HG03039 (cell line): ENCODE measurements at regions not wholly inside any gene's neighbourhood (a gene's known extent, or its start where the extent isn't known, plus 50 kb on each side); places are given as distances from the start of the nearest gene placed in this dataset.
"Not testable (repeated sequence)": the region's sequence is repeated elsewhere in the genome, so short reads cannot be mapped to it uniquely, and the experiment has no call there.

Experiments used
- ATAC-seq: cut with Tn5 transposase; IDR thresholded peaks from one replicate; pipeline ENCODE4 v1.9.1; 2021; ENCODE audit warnings: mild to moderate bottlenecking, moderate library complexity; ENCODE audit not compliant: unreplicated experiment

DNA sequence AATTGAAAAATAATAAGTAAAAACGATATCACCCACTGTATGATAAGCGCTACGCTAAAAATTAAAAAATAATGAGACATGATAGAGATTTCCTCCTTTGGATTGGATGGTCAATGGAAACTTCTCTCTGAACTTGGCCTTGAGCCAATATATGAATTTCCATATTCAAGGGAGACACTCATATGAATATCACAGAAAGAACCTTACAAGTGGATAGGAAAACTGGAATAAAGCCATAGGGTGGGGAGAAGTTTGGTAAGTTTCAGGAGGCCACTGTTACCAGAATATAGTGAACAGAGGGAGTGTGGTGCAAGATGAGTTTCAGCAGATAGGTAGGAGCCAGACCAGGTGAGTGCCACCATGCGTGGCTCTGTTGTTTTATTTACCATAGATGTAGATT lies 147.2 kb downstream of the SEM1 start:
- no peak for ATAC-seq

DNA sequence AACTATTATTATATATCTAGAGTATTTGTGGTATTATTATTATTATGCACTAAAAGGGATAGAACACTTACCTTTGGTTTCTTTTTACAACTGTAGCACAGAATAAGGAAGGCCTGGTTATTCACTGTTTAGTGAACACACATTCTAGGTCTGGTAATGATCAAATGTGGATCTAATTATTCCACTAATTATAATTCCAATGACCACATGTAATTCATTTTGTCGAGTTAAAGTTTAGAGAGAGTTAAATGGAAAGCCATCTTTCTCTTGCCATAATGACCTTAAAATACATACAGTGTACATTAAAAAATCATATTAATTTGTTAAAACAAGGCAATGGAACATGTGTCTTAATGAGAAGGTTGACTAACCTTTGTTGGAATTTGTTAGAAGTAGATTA lies 147.8 kb downstream of the SEM1 start:
- ATAC-seq, result no peak

DNA sequence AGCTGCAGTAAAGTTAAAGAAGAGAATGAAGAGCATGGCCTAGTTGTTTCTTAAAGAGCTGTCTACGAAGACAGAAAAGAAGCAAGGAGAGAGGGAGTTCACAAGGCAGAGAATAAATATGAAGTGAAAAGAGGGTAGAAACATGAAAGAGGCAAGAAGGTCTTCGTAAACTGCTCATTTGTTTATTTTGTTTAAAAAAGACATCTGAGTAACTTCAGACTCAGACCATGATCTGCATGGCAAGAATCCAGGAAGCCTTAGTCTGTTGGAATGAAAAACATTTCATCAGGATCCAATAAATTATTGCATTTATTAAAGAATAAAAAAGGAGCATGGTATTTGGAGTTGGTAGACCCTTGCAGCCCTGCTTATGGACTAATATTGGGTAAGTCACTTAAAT lies 151.1 kb downstream of the SEM1 start:
- ATAC-seq, result no peak

DNA sequence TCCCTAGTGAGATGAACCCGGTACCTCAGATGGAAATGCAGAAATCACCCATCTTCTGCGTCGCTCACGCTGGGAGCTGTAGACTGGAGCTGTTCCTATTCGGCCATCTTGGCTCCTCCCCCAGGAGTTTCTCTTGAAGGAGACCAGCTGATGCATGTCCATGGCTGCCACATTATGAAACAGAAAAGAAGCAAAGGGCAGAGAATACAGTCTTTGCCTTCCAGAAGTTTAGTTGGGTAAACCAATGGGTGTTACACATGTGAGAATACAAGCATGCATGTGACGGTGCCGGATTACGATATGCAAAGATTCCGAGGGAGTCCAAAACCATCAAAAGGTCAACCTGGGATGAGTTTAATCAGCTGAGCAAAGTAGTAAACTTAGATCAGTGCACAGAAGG lies 151.6 kb downstream of the SEM1 start:
- ATAC-seq, result no peak

DNA sequence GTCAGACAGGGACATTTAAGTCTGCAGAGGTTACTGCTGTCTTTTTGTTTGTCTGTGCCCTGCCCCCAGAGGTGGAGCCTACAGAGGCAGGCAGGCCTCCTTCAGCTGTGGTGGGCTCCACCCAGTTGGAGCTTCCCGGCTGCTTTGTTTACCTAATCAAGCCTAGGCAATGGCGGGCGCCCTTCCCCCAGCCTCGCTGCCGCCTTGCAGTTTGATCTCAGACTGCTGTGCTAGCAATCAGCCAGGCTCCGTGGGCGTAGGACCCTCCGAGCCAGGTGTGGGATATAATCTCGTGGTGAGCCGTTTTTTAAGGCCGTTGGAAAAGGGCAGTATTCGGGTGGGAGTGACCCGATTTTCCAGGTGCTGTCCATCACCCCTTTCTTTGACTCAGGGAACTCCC lies 152.0 kb downstream of the SEM1 start:
- ATAC-seq, result not testable (repeated sequence)

DNA sequence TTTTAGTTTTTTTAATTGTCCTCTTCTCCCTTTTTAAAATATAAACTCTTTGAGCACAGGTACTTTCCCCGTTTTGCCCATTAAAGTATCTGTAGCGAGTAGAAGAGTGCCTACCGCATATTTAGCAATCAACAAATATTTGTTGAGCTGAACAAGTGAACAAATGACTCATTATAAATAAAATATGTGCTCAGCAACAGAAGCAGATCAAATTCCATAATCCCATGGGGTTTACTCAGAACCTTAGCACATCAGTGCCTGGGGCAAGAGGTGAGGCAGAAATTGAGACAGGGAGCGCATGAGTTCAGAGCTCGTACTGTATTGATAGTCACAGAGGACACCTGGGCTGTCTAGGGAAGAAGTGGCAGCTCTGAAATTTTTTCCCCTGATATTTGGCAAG lies 161.0 kb downstream of the SEM1 start:
- no peak for ATAC-seq

DNA sequence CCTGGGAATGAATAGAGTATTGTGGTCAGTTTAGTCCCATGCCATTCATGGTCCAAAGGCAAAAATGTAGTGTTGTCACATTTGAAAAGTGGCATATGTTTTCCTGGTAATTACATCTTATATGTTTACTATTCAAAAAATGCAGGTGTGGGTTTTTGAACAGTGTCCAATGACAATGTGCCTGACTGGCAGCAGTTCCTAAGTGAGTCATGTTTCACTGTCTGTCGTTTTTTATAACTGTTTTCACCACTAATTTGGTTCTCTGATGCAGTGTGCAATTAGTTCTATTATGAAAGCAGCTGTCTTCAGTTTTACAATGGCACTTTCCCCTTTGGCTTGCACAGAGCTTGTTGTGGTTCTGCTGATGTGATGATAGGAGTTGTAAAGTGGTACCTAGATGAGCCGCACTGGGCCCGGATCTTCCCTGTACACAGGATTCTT lies 162.3 kb downstream of the SEM1 start:
- ATAC-seq, result no peak

DNA sequence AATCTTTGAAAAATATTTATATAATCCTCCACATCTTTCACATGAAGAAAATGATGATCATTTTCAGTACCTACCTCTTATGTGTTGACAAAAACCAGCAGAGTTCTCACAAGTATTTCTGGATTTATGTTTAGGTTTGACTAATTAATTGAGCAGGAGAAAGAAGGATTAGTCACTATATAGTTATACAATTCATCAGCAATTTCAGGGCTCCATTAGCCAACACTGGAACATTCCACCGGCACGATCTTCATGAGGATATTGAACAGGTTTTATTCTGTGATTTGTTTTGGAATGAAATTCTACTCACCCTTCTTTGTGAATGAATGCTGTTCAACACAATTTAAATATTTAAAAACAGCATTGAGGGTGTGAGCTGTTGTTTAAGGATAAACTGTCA lies 163.2 kb downstream of the SEM1 start:
- ATAC-seq, result no peak

DNA sequence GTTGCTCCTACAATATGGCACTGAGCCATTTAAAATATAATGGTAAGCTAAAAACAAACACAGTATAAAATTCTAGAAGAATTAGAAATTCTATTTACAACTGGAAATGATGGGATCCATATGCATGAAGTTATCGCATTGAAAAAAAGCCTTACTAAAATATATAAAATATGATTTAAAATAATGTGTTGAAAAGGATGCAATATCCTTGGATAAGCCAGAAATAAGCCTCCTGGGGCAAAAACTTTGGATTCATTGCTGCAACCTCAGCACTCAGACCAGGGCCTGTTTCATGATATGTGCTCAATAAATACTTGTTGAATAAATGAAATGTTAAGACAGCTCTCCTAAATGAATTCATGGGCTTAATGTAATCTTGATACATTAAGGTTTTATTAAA lies 170.2 kb downstream of the SEM1 start:
- ATAC-seq, result no peak

DNA sequence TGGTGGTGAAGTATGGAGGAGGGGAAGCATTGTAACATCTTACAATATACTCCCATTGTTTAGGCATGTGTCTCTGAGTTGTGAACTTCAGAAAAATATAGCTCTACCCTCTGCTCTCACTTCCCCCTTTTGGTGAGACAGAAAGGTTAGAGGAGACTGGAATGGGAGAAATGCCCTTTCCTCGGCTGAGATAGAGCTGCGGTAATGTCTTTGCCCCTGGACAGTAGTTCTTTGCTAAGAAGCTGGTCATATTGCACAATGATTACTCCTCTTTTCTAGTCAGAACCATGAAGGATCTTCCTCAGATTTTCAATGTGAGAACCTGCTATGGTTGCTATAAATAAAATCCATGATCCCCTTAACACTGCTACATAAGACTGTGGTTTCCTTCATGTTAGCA lies 171.0 kb downstream of the SEM1 start:
- ATAC-seq, result no peak

DNA sequence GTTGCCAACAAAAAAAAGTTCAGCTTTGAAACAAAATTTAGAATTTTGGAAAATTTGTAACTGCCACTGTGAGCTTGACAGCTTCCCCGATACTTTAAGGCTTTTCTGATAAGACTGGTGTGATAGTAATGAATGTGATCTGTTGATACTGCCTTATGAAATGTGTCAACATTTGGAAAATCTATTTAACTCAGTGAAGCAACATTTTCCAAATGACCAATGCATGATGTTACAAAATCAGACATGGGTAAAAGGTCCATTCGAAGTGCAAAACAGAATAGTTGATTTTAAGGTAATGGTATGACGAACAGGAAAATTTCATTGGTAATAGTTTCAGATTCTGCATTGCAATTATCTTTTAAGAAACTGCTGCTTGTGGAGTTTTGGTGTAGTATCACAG lies 175.4 kb downstream of the SEM1 start:
- no peak for ATAC-seq

DNA sequence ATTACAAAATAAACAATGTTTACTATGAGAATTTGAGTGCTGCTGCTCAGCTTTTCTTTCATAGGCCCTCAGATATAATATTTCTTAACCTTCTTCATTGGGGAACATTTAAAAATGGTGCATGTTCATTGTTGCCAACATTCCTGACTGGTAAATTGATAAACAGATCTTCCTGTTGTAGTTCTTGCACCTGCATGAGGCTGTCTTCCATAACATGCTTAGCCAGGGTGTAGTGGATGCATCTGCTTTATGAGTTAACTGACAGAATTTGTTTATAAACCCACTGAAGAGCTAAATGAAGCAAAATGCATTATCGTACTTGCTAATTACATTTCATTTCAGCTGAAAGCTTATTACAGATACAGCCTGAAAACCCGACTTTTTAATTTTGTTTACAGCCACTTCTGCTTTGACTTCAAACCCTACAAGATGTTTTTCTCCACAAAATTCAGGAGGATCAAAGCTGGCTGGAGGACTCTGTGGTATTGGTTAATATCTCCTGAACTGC lies 177.2 kb downstream of the SEM1 start:
- no peak for ATAC-seq

DNA sequence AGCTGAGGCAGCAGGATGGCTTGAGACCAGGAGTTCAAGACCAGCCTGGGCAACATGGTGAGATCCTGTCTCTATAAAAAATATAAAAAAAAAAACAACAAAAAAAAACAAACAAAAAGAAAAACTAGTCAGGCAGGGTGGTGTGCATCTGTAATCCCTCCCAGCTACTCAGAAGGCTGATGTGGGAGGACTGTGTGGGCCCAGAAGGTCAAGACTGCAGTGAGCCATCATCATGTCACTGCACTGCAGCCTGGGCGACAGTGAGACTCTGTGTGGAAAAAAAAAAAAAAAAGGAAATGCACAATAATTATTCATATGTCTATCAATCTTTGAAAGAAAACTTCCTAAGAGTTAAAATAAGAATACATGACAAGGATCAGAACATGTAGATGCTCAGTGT lies 178.3 kb downstream of the SEM1 start:
- ATAC-seq, result no peak

DNA sequence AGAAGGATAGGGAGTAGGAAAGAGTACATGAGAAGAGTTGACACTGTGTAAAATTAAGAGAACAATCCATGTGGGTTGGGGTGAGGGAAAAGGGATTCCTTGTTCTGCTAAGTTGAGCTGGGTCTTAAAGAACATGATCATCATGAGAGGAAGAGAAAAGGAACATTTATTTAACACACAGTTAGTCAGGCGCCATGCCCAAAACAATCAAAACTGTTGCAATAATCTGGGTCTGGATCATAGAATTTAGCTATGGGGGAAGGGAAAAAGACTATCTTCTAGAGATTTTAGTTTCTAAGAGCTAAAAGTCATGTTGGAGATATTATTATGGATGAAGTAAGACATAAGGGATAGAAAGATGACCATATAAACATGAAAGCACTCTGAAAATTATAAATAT lies 178.9 kb downstream of the SEM1 start:
- no peak for ATAC-seq

DNA sequence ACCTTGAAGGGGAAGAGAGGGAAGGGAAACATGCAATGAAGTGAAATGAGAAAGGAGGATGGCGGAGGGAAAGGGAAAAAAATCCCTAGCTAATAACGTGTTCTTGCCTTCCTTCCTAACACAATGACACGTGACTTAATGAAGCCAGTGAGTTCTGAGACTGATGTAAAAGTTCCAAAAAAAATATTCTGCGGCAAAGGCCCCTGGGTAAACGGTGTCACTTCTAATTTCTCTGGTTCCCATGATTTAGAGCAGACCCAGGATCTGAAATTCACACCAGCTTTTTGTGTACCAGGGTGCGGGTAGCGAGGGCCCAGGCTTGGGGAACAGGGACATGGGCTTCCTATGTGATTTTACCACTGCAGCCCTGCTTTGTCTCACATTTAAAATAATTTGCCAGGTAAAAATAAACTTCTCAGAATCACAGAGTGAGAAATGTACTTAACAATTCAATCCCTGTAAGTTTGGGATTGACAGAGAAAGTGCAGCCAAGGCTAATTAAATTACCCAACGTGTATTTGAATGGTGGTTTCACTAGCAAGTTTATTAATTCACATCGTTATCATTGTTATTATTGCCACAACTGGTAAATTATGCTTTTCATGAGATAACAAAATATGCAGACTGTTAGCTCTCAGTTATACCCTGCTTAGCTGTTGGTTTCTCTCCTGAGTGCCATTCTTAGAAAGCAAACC lies 182.4 kb downstream of the SEM1 start:
- no peak for ATAC-seq

DNA sequence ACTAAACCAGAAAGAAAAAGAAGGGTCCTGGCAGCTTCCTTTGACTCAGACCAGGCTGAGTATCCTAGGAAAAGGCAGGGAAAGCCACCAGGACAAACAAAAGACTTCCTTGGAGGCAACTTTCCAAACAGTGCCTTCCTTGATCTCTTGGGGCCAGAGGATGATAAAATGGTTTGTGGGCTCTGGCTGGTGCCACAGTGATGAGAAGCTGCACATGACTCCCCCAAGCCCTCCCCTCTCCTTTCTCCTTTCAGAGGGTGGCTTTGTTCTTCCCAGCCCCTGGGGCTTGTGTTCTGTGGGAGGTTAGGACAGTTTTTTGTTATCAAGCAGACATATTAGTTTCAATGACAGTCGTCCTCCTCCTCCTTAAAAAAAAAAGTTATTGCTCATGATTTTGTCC lies 183.2 kb downstream of the SEM1 start:
- no peak for ATAC-seq

DNA sequence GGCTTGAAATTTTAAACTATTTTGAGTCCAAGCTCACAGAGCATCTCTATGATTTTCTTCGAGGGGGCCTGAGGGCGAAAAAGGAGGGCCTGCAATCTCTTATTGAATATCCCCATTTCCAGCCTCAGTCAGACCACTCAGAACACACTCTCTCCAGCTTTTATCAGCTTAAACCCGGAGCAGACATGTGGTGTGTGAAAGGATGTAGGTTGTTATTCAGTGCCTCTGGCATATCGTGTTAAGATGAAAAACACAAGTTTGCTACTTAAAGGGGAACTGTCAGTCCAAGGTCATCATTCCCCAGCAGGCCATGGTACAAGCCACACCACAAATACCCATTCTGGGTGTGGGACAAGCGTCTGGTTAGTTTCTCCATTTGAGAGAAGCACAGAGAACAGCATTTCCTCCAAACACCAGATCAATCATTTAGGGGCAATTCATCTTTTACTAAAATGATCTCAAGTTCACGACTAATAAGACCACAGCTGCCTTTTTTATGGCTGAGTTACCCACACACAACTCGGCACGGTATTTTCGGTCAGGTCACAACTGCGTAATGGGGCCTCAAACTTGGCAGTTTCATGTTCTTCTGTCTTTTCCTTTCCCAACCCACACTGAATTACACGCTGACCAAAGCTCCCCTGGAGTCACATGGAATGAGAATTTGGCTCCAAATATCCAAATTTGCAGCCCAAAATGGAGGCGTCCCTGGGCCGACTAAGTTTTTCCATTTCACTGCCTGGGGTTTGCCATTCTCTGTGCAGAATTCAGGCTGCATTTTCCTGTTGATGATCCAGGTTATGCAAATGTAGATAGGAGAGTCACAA lies 188.4 kb downstream of the SEM1 start:
- ATAC-seq, result no peak

DNA sequence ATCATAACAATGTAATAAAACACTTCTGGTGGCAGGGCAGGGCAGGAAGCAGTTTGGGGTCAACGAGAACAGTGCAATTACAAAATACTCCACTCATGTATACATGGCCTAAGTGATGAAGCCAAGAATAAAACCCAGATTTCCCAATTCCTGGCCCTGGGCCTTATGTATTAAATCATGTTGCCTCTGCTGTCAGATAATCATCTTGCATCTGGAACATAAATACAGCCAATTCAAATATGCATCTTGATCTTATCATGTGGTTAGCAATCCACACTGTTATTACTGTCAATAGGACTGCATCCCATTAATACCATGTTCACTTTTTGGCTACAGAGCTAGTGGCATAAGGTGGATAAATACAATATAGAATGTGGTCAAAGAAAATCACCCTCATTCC lies 186.5 kb upstream of the SLC25A13 start:
- ATAC-seq, result no peak

DNA sequence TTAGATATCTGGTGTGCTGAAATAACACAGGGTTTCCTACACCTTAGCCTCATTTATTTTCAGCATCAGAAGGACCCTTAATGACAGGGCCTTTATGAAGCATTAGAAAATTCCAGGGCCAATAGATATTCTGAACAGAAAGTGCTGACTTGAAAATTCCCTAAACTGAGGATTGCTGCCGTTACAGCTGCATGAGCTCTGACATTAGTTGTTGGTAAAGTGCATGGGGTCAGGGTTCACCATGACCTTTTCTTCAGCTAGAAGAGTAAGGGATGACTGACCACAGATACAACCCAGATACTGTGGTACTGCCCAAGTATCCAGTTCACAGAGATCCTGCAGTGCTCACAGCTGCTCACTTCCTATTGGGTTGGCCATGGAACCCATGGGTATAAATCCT lies 181.7 kb upstream of the SLC25A13 start:
- ATAC-seq, result no peak

DNA sequence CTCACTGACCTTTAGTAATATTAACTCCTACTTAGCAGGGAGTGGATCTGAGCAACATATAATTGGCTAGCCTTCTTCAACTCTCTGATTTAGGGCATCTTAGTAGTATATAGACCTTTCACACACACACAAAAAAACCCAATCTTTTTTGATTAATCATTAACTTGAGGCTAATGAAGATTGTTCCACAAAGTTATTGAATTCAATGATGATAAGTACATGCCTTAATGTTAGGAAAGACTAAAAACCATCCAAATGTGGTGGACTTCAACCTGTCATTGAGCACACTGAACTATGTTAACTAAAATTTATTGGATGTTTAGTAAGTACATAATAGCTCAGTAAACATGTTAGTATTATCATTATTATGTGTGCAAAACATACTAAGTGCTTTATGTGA lies 179.4 kb upstream of the SLC25A13 start:
- no peak for ATAC-seq

DNA sequence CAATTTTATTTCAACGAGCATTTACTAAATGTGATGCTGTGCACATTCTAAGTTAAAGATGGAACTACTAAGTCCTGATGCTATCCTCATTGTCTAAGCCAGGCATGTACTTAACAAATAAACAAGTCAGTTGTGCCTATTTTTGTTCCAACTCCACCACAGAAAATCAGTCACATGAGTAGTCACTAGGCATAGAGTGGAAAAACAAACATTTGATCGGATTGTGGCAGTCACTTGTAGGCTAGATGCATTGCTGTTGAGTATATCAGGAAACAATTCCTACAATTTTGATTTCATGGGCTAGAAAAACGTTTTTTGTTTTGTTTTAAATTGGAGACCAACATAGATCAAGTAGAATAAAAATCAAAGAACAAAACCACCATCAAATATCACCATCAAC lies 177.6 kb upstream of the SLC25A13 start:
- no peak for ATAC-seq

DNA sequence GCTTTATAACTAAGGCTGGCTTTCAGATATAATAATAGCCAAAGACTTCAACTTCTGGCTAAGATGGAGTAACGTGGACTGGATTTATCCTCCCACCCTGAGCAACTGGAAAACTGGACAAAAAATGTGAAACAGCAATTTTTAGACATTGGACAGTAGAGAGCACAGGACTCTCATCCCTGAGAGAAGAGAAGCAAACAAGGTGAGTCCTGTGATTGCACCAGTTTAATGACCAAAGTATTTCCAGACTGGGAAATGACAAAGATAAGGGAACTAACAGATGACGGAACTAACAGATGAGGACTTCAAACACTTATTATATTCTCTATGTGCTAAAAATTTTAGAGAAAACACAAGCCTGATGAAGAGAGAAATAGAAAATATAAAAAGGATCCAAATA lies 175.7 kb upstream of the SLC25A13 start:
- no peak for ATAC-seq
